ENCODE measurements at regions not wholly inside any gene's neighbourhood (a gene's known extent, or its start where the extent isn't known, plus 50 kb on each side); places are given as distances from the start of the nearest gene placed in this dataset.

GRCh38 chr22:47692811-47693210 is 930.4 kb downstream of the TBC1D22A start:
- H3K4me1 Mint-ChIP-seq (ENCODE audit: low read depth), result no peaks in the 10 kb centered on the region
- H3K9me3 Mint-ChIP-seq, result no peaks in the 10 kb centered on the region
- DNase-seq (no peak), ATAC-seq (no peak)
- no peak overlapping the region for H3K4me3 Mint-ChIP-seq
- peaks cover 3% of the 10 kb centered on the region for H3K27me3 Mint-ChIP-seq (ENCODE audit: low read depth)
- H3K36me3 Mint-ChIP-seq (ENCODE audit: insufficient read depth), result no peaks in the 10 kb centered on the region

DNA sequence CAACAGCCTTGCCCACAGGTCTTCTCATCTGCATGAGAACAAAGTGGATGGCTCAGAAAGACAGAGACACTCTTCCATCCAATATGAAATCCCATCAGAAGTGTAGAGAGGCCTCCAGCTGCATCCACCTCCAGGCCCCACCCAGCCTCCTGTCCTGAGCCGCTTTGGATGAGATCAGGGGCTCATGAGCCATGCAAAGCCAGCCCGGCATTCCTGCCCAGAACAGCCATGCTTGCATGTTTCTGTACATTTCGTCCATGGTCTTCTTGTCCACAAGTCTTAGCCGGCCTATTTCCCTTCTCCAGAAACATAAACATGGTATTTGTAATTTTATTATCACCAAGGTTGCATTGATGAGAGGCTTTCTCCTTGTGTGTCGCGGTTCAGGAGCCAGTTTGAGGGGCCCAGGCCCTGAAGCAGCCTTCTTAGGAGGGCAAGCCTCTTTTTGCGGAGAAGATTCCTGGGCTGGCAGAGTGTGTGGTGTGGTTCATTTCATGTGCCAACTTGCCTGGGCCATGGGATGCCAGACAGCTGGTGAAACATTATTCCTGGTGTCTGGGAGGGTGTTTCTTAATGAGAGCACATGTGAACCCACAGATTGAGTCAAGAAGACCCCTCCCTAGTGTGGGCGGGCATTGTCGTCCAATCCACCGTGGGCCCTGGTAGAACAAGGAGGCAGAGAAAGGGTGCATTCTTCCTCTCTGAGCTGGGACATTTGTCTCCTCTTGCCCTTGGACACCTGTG is 928.9 kb downstream of the TBC1D22A start:
- H3K4me3 Mint-ChIP-seq, result no peak overlapping the region
- H3K9me3 Mint-ChIP-seq, result no peaks in the 10 kb centered on the region
- no peaks in the 10 kb centered on the region for H3K36me3 Mint-ChIP-seq (ENCODE audit: insufficient read depth)
- DNase-seq, result no peak
- H3K4me1 Mint-ChIP-seq (ENCODE audit: low read depth), result no peaks in the 10 kb centered on the region
- no peak for ATAC-seq
- H3K27me3 Mint-ChIP-seq (ENCODE audit: low read depth), result peaks cover 6% of the 10 kb centered on the region

GRCh38 chr22:47690586-47690985 is 928.1 kb downstream of the TBC1D22A start:
- ATAC-seq, result no peak

GRCh38 chr22:47690166-47690565 is 927.7 kb downstream of the TBC1D22A start:
- Mint-ChIP-seq H3K9me3 (no peaks in the 10 kb centered on the region), H3K27me3 (ENCODE audit: low read depth) (peaks cover 8% of the 10 kb centered on the region), H3K4me3 (no peak overlapping the region), H3K4me1 (ENCODE audit: low read depth) (no peaks in the 10 kb centered on the region), H3K36me3 (ENCODE audit: insufficient read depth) (no peaks in the 10 kb centered on the region)
- no peak for DNase-seq
- ATAC-seq, result no peak

More at GRCh38 chr22:47690586-47690985, 928.1 kb downstream of the TBC1D22A start:
- no peaks in the 10 kb centered on the region for H3K36me3 Mint-ChIP-seq (ENCODE audit: insufficient read depth)
- no peaks in the 10 kb centered on the region for H3K9me3 Mint-ChIP-seq
- no peak for DNase-seq
- H3K4me3 Mint-ChIP-seq, result no peak overlapping the region
- no peaks in the 10 kb centered on the region for H3K4me1 Mint-ChIP-seq (ENCODE audit: low read depth)
- H3K27me3 Mint-ChIP-seq (ENCODE audit: low read depth), result peaks cover 7% of the 10 kb centered on the region

DNA sequence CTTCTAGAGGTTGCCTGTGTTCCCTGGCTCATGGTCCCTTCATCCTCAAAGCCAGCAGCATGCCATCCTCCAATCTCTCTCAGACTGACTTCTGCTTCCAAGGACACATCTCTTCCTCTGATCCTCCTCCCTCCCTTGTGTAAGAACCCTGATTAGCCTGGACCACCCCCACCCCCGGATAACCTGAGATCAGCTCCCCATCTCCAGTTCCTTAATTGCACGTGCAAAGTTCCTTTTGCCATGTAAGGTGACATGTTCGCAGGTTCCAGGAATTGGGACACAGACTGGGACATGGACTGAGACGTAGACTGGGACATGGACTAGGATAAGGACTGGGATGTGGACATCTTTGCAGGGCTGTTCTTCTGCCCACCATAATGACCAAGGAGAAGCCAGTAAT is 925.3 kb downstream of the TBC1D22A start:
- DNase-seq (no peak), ATAC-seq (no peak)
- Mint-ChIP-seq H3K4me1 (ENCODE audit: low read depth) (no peaks in the 10 kb centered on the region), H3K36me3 (ENCODE audit: insufficient read depth) (no peaks in the 10 kb centered on the region), H3K9me3 (peaks cover 11% of the 10 kb centered on the region), H3K27me3 (ENCODE audit: low read depth) (peaks cover 8% of the 10 kb centered on the region), H3K4me3 (no peak overlapping the region)

- H3K4me1 Mint-ChIP-seq (ENCODE audit: low read depth), result no peaks in the 10 kb centered on the region
- peaks cover 8% of the 10 kb centered on the region for H3K27me3 Mint-ChIP-seq (ENCODE audit: low read depth)
- no peaks in the 10 kb centered on the region for H3K36me3 Mint-ChIP-seq (ENCODE audit: insufficient read depth)
- no peak overlapping the region for H3K4me3 Mint-ChIP-seq
- H3K9me3 Mint-ChIP-seq, result peaks cover 11% of the 10 kb centered on the region
- ATAC-seq, result no peak
- DNase-seq, result no peak
These were observed 924.9 kb downstream of the TBC1D22A start for GRCh38 chr22:47687346-47687655.

DNA sequence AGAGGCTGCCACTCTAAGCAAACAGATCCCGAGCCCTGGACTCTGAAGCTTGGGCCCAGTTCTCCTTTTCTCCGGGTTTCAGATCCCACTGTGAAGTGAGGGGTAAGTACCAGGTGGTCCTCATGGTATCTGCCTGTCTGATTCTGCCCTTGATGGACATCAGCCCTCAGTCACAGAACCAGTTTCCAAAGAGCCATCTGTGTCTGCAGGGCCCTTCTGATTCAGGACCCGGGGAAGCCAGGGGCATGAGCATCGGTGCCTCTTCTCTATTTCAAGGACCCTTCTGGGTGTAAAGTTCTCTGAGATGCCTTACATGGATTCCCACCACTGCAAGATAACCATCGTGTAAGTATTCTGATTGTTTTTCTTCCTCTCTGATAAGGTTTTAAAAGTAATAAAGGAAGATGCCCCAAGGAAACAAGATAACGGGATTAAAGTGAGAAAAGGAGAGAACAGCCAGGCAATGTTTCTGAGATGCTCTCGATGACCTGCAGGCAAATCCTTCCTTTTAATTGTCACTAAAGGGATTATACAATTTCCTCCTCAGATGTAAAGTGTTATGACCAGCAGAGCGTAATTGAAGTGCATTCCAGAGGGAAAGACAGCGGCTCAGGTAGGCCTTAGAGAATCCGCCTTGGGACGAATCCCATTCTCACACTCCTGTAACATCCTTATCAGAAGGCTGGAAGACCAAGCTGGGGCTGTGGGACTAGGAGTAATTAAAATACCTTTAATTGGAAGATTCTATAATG is 924.3 kb downstream of the TBC1D22A start:
- Mint-ChIP-seq H3K27me3 (ENCODE audit: low read depth) (peaks cover 8% of the 10 kb centered on the region), H3K36me3 (ENCODE audit: insufficient read depth) (no peaks in the 10 kb centered on the region)

GRCh38 chr22:47681411-47682165 is 919.1 kb downstream of the TBC1D22A start:
- Mint-ChIP-seq H3K36me3 (ENCODE audit: insufficient read depth) (no peaks in the 10 kb centered on the region), H3K9me3 (peaks cover 11% of the 10 kb centered on the region), H3K4me1 (ENCODE audit: low read depth) (no peaks in the 10 kb centered on the region), H3K4me3 (no peak overlapping the region), H3K27me3 (ENCODE audit: low read depth) (peaks cover 6% of the 10 kb centered on the region)
- DNase-seq (no peak), ATAC-seq (no peak)

More for the DNA sequence above, 924.3 kb downstream of the TBC1D22A start:
- DNase-seq (no peak), ATAC-seq (no peak)
- no peaks in the 10 kb centered on the region for H3K4me1 Mint-ChIP-seq (ENCODE audit: low read depth)
- H3K4me3 Mint-ChIP-seq, result no peak overlapping the region
- H3K9me3 Mint-ChIP-seq, result peaks cover 11% of the 10 kb centered on the region

DNA sequence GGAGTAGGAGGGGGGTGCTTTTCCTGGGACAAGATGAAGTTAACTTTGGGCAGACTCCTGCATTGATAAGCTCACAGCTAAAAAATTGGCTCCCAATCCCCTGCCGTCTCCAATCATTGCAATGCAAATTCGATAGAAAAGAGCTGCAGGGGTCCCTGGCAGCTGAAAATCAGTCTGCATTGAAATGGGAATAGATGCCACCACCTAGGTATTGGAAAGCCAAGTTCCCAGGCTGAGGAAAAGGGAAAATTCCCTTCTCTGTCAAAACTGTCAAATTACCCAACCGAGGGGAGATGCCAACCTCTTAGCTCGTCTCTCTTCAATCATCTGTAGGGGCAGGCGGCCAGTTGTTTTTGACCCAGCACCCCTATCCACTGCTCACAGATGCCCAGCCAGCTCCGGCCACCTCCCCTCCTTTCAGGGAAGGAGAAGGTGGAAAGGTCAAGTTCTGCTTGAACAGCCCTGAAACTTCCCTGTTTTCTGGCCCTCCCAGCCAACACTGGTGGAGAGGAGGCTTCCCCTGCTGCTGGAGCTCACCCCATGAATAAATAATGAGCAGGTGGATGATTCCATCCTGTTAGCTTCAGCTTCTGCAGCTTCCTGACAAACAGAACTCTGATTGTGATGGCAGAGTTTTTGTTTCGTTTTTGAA is 916.3 kb downstream of the TBC1D22A start:
- Mint-ChIP-seq H3K4me3 (no peak overlapping the region), H3K36me3 (ENCODE audit: insufficient read depth) (no peaks in the 10 kb centered on the region), H3K27me3 (ENCODE audit: low read depth) (peaks cover 3% of the 10 kb centered on the region), H3K4me1 (ENCODE audit: low read depth) (no peaks in the 10 kb centered on the region), H3K9me3 (peaks cover 5% of the 10 kb centered on the region)
- ATAC-seq (no peak), DNase-seq (no peak)

DNA sequence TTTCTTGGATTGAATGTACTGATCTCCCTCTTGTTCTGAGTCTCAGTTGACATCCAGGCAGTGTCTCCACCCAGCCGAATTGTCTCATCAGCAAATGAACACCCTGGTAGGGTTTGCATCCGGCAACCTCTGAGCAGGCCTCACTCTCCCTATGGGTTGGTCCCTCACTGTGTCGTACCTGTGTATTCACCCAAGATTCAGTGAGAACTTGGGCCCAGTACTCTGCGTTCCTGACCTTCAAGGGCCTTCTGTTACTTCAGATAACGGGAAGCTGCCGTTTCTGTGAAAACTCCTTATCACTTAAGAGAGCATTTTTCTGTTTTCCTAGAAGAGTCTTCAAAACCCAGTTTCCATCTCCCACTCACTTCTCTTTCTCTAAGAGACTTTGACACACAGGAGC is 915.6 kb downstream of the TBC1D22A start:
- H3K9me3 Mint-ChIP-seq, result no peaks in the 10 kb centered on the region
- H3K36me3 Mint-ChIP-seq (ENCODE audit: insufficient read depth), result no peaks in the 10 kb centered on the region
- no peak for ATAC-seq
- DNase-seq, result no peak
- no peaks in the 10 kb centered on the region for H3K4me1 Mint-ChIP-seq (ENCODE audit: low read depth)
- H3K27me3 Mint-ChIP-seq (ENCODE audit: low read depth), result peaks cover 3% of the 10 kb centered on the region
- H3K4me3 Mint-ChIP-seq, result no peak overlapping the region

DNA sequence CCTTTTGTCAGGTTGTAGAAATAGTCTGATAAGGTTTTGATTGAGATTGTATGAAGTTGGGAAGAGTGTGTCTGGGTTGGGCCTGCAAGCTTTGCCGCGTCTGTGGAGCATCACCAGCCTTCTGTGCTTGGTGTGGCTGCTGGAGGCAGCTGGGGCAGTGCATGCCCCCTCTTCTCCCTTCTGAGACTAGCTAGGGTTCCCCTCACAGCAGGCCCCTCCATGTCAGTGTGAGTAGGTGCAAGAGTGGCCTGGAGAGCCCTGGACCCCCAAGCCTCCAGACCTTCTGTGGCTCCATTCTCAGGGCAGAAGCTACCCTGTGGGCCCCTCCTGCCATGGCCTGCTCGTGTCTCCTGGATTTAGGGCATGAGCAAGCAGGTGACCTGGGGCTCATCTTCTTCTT is 914.2 kb downstream of the TBC1D22A start:
- no peak for DNase-seq
- H3K4me3 Mint-ChIP-seq, result no peak overlapping the region
- no peaks in the 10 kb centered on the region for H3K36me3 Mint-ChIP-seq (ENCODE audit: insufficient read depth)
- peaks cover 3% of the 10 kb centered on the region for H3K27me3 Mint-ChIP-seq (ENCODE audit: low read depth)
- no peak for ATAC-seq
- H3K9me3 Mint-ChIP-seq, result no peaks in the 10 kb centered on the region
- H3K4me1 Mint-ChIP-seq (ENCODE audit: low read depth), result no peaks in the 10 kb centered on the region

- H3K27me3 Mint-ChIP-seq (ENCODE audit: low read depth), result no peaks in the 10 kb centered on the region
- no peak for DNase-seq
- ATAC-seq, result no peak
- no peak overlapping the region for H3K4me3 Mint-ChIP-seq
- H3K36me3 Mint-ChIP-seq (ENCODE audit: insufficient read depth), result no peaks in the 10 kb centered on the region
- H3K9me3 Mint-ChIP-seq, result no peaks in the 10 kb centered on the region
- no peaks in the 10 kb centered on the region for H3K4me1 Mint-ChIP-seq (ENCODE audit: low read depth)
These were observed 912.1 kb downstream of the TBC1D22A start for GRCh38 chr22:47674600-47674999.

- no peak for ATAC-seq
These were observed 911.1 kb downstream of the TBC1D22A start for GRCh38 chr22:47673557-47673956.

DNA sequence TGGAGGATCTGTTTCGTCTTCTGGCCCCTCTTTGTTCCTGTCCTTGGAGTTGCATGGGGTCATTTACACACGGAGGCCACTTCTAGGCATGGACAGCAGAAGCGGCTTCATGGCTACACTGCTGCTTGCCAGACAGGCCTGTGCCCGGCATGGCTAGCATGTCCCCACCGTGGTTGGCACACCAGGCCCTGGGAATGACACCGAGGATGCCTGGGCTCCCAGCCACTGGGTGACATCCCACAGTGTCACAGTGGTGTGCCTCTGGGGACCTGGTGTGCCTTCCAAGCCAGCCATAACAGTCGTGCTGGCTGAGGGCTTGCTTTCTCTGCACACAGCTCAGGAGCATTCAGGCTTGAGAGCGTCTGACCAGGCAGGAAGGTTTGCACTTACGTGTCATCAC is 910.1 kb downstream of the TBC1D22A start:
- Mint-ChIP-seq H3K4me1 (ENCODE audit: low read depth) (no peaks in the 10 kb centered on the region), H3K9me3 (no peaks in the 10 kb centered on the region), H3K27me3 (ENCODE audit: low read depth) (no peaks in the 10 kb centered on the region), H3K36me3 (ENCODE audit: insufficient read depth) (no peaks in the 10 kb centered on the region), H3K4me3 (no peak overlapping the region)
- ATAC-seq, result no peak
- no peak for DNase-seq

More at GRCh38 chr22:47673557-47673956, 911.1 kb downstream of the TBC1D22A start:
- H3K4me3 Mint-ChIP-seq, result no peak overlapping the region
- no peaks in the 10 kb centered on the region for H3K9me3 Mint-ChIP-seq
- no peaks in the 10 kb centered on the region for H3K4me1 Mint-ChIP-seq (ENCODE audit: low read depth)
- no peak for DNase-seq
- H3K36me3 Mint-ChIP-seq (ENCODE audit: insufficient read depth), result no peaks in the 10 kb centered on the region
- no peaks in the 10 kb centered on the region for H3K27me3 Mint-ChIP-seq (ENCODE audit: low read depth)
